NCI-H510A treated with DMSO at 0.1 percent for 48 hours (cell line): ENCODE measurements at regions not wholly inside any gene's neighbourhood (a gene's known extent, or its start where the extent isn't known, plus 50 kb on each side); places are given as distances from the start of the nearest gene placed in this dataset.
A peak's percentile ranks its signal among the peaks of the same experiment; 100 is the strongest.
"Not testable (repeated sequence)": the region's sequence is repeated elsewhere in the genome, so short reads cannot be mapped to it uniquely, and the experiment has no call there.

Source experiments
- DNase-seq: peaks from one replicate; lab custom pipeline; 2025; lab: John Stamatoyannopoulos, UW

GRCh38 chr5:152608458-152608857, 203.4 kb upstream of the NMUR2 start:
- DNase-seq = no peak

- DNase-seq = no peak
Observed at GRCh38 chr5:152619756-152620155, 214.7 kb upstream of the NMUR2 start.

- DNase-seq = no peak
Observed at GRCh38 chr5:152622628-152623027, 217.5 kb upstream of the NMUR2 start.

GRCh38 chr5:152623951-152624350, 218.9 kb upstream of the NMUR2 start:
- no peak for DNase-seq

GRCh38 chr5:152625696-152626095, 220.6 kb upstream of the NMUR2 start:
- no peak for DNase-seq

- peak; percentile 2 for DNase-seq
Observed at GRCh38 chr5:152631221-152631620, 226.1 kb upstream of the NMUR2 start.

GRCh38 chr5:152632360-152632759, 227.3 kb upstream of the NMUR2 start:
- peak; percentile 7 for DNase-seq

GRCh38 chr5:152634586-152634985, 229.5 kb upstream of the NMUR2 start:
- peak; percentile 24 for DNase-seq

GRCh38 chr5:152638996-152639552, 234.0 kb upstream of the NMUR2 start:
- no peak for DNase-seq

- DNase-seq = no peak
Observed at GRCh38 chr5:152641970-152642805, 237.1 kb upstream of the NMUR2 start.

GRCh38 chr5:152642880-152643279, 237.8 kb upstream of the NMUR2 start:
- DNase-seq = no peak

- no peak for DNase-seq
Observed at GRCh38 chr5:152644029-152644728, 239.1 kb upstream of the NMUR2 start.

- no peak for DNase-seq
Observed at GRCh38 chr5:152649609-152650008, 244.5 kb upstream of the NMUR2 start.

GRCh38 chr5:152650413-152650812, 245.3 kb upstream of the NMUR2 start:
- DNase-seq = no peak

- DNase-seq = not testable (repeated sequence)
Observed at GRCh38 chr5:152659470-152659869, 254.4 kb upstream of the NMUR2 start.

- DNase-seq = no peak
Observed at GRCh38 chr5:152673601-152674000, 268.5 kb upstream of the NMUR2 start.

GRCh38 chr5:152674403-152674802, 269.3 kb upstream of the NMUR2 start:
- no peak for DNase-seq

GRCh38 chr5:152676196-152676595, 271.1 kb upstream of the NMUR2 start:
- no peak for DNase-seq

- no peak for DNase-seq
Observed at GRCh38 chr5:152683205-152683604, 278.1 kb upstream of the NMUR2 start.

GRCh38 chr5:152686931-152687330, 281.9 kb upstream of the NMUR2 start:
- no peak for DNase-seq

GRCh38 chr5:152688561-152689249, 283.6 kb upstream of the NMUR2 start:
- DNase-seq = peak; percentile 6

GRCh38 chr5:152689250-152689711, 284.2 kb upstream of the NMUR2 start:
- no peak for DNase-seq
